PC-9 (cell line): ENCODE measurements at regions not wholly inside any gene's neighbourhood (a gene's known extent, or its start where the extent isn't known, plus 50 kb on each side); places are given as distances from the start of the nearest gene placed in this dataset.
"Not testable (repeated sequence)": the region's sequence is repeated elsewhere in the genome, so short reads cannot be mapped to it uniquely, and the experiment has no call there.

Source experiments
- BruUV-seq: library from RNA; stranded (reverse); fragments of 400-500 nt; replicated peaks from 2 replicates; lab custom pipeline; 2021; lab: Mats Ljungman, UMichigan
- CTCF ChIA-PET: fragments of 300-600 bp; sonication (Branson Sonifier 250); formaldehyde crosslinking; loops from one replicate; lab custom pipeline; 2022; ENCODE audit warnings: antibody characterized with exemption; lab: Charles Lee
- POLR2A ChIA-PET: fragments of 300-600 bp; sonication (Branson Sonifier 250); formaldehyde crosslinking; loops from one replicate; lab custom pipeline; 2022; ENCODE audit warnings: antibody characterized with exemption; ENCODE audit not compliant: unreplicated experiment; lab: Charles Lee
- DNase-seq, 2 experiments: peaks; one replicate each; pipeline versions ENCODE4 v3.0.0 to v3.0.0-alpha.2; 2015 to 2022; ENCODE audit warnings: mixed read lengths in 1 of 2
- H2AFZ ChIP-seq: fragments of 200-600 bp; sonication (generic); 2 replicates; pipeline ENCODE4 v1.8.1; 2017; ENCODE audit warnings: antibody characterized with exemption
- H3F3A ChIP-seq: fragments of 200-600 bp; sonication (generic); 2 replicates; pipeline ENCODE4 v1.8.1; 2017; ENCODE audit warnings: antibody characterized with exemption, mild to moderate bottlenecking, low read depth; ENCODE audit not compliant: insufficient read depth
- H3K27ac ChIP-seq: fragments of 200-600 bp; sonication (generic); 2 replicates; pipeline ENCODE4 v1.6.1; 2016; ENCODE audit warnings: mixed run types
- H3K27me3 ChIP-seq: fragments of 200-600 bp; sonication (generic); 2 replicates; pipeline ENCODE4 v1.6.1; 2016; ENCODE audit warnings: low read depth, mixed run types; ENCODE audit not compliant: insufficient read depth
- H3K36me3 ChIP-seq: fragments of 200-600 bp; sonication (generic); 2 replicates; pipeline ENCODE4 v1.6.1; 2016; ENCODE audit warnings: low read depth, mixed run types
- H3K4me1 ChIP-seq: fragments of 200-600 bp; sonication (generic); replicated peaks from 2 replicates; pipeline ENCODE4 v1.6.1; 2016; ENCODE audit warnings: mixed run types; ENCODE audit not compliant: insufficient read depth
- H3K4me2 ChIP-seq: fragments of 200-600 bp; sonication (generic); 2 replicates; pipeline ENCODE4 v1.6.1; 2017; ENCODE audit warnings: mixed run types
- H3K4me3 ChIP-seq: fragments of 200-600 bp; sonication (generic); 2 replicates; pipeline ENCODE4 v1.6.1; 2016; ENCODE audit warnings: mixed run types
- H3K79me2 ChIP-seq: fragments of 200-600 bp; sonication (generic); 2 replicates; pipeline ENCODE4 v1.6.1; 2017; ENCODE audit warnings: low read depth, mixed run types
- H3K9me2 ChIP-seq: fragments of 200-600 bp; sonication (generic); 2 replicates; pipeline ENCODE4 v1.8.1; 2017; ENCODE audit warnings: mild to moderate bottlenecking; ENCODE audit not compliant: insufficient read depth
- H3K9me3 ChIP-seq: fragments of 200-600 bp; sonication (generic); 2 replicates; pipeline ENCODE4 v1.8.1; 2016; ENCODE audit warnings: low read depth; ENCODE audit not compliant: insufficient read depth
- H4K20me1 ChIP-seq: fragments of 200-600 bp; sonication (generic); 2 replicates; pipeline ENCODE4 v1.8.1; 2017; ENCODE audit not compliant: insufficient read depth
- EZH2 ChIP-seq: fragments of 200-600 bp; sonication (generic); IDR thresholded peaks from 2 replicates; pipeline ENCODE4 v1.8.0; 2017; ENCODE audit warnings: antibody characterized with exemption, low read depth
- intact Hi-C: fragments of 100-400 bp; cut with micrococcal nuclease; formaldehyde crosslinking; loops from one replicate; pipeline ENCODE4 v1.10.0; 2022; ENCODE audit not compliant: unreplicated experiment
- TF ChIP-seq, protein P1 (sequence below): fragments of 200-600 bp; sonication (generic); conservative IDR thresholded peaks from 2 replicates; pipeline ENCODE4 v1.6.1; 2017; ENCODE audit warnings: mixed run types, antibody characterized with exemption, mild to moderate bottlenecking, moderate library complexity

DNA sequence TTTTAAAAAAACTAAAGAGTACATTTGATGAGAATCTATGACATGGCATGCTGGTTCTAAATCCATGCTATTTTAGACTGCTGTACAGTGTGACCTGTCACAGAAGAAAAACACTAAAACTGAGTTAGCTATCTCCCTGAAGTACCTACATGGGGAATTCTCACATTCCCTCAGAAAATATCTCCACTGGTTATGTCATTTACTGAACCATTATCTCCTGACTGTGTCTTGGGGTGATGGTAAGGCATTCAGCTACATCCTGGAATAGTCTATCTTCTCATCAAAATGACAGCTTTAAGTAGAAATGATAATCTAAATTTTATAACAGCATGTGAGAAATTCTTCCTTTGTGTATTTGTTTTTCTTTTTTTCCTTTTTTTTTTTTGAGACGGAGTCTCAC, 172.1 kb upstream of the HTR1E start:
- CTCF ChIA-PET, result no interaction called here
- no peak overlapping the region for H2AFZ ChIP-seq

DNA sequence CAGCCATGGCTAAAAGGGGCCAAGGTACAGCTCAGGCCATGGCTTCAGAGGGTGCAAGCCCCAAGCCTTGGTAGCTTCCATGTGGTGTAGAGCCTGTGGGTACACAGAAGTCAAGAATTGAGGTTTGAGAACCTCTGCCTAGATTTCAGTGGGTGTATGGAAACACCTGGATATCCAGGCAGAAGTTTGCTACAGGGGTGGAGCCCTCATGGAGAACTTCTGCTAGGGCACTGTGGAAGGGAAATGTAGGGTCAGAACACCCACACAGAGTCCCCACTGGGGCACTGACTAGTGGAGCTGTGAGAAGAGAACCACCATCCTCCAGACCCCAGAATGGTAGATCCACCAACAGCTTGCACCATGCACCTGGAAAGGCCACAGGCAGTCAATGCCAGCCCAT, 177.4 kb upstream of the HTR1E start:
- H3K27me3 ChIP-seq, H3K9me2 ChIP-seq, CTCF ChIA-PET, DNase-seq, H3K36me3 ChIP-seq, H3K79me2 ChIP-seq, H4K20me1 ChIP-seq, H2AFZ ChIP-seq, H3K27ac ChIP-seq, H3K4me3 ChIP-seq, H3K4me1 ChIP-seq, POLR2A ChIA-PET, BruUV-seq, H3K9me3 ChIP-seq, H3K4me2 ChIP-seq, H3F3A ChIP-seq: not testable (repeated sequence)
- intact Hi-C loops, result loop anchor here (1.0 kb wide), 1 partner anchor 49 kb away; no protein-coding TSS in a partner anchor

More for the DNA sequence above, 172.1 kb upstream of the HTR1E start:
- Histone ChIP-seq H3K27ac (no peak overlapping the region), H3K27me3 (no peaks in the 10 kb centered on the region), H3K36me3 (no peaks in the 10 kb centered on the region), H3K79me2 (no peaks in the 10 kb centered on the region), H3K9me3 (no peaks in the 10 kb centered on the region), H3K9me2 (no peaks in the 10 kb centered on the region), H3K4me3 (no peak overlapping the region), H3K4me1 (no peaks in the 10 kb centered on the region), H3F3A (no peaks in the 10 kb centered on the region), H4K20me1 (no peaks in the 10 kb centered on the region), H3K4me2 (no peak overlapping the region)
- TF ChIP-seq EZH2, result no peak
- TF ChIP-seq, protein P1, sequence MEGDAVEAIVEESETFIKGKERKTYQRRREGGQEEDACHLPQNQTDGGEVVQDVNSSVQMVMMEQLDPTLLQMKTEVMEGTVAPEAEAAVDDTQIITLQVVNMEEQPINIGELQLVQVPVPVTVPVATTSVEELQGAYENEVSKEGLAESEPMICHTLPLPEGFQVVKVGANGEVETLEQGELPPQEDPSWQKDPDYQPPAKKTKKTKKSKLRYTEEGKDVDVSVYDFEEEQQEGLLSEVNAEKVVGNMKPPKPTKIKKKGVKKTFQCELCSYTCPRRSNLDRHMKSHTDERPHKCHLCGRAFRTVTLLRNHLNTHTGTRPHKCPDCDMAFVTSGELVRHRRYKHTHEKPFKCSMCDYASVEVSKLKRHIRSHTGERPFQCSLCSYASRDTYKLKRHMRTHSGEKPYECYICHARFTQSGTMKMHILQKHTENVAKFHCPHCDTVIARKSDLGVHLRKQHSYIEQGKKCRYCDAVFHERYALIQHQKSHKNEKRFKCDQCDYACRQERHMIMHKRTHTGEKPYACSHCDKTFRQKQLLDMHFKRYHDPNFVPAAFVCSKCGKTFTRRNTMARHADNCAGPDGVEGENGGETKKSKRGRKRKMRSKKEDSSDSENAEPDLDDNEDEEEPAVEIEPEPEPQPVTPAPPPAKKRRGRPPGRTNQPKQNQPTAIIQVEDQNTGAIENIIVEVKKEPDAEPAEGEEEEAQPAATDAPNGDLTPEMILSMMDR, result no peak
- BruUV-seq, result no TSS peak
- POLR2A ChIA-PET, result no interaction called here
- no peak for DNase-seq
- intact Hi-C loops, result no loop called here

DNA sequence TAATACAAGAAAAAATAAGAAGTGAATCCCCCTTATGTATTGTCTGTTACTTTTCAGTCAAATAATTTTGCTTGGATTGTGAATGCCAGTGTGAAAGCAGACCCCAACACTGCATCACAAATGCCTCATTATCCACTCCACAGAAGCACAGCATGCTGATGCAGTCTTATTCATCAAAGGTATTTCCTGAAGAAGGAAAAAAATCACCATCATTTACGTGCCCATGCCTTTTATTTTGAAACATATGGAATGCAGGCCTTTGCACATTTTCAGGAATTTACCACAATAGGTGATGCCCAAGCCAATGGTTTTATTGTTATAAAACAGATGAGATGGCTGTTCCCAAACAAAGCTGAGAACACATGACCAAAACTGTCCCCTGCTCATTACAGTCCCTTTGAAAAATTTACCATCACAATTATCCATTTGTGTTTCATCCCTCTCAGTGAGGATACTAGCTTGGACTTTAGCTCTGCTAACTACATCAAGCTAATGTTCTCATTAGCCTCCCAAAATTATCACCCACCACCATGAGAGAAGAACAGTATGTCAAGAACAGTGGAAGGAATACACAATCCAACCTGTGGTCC, 180.6 kb upstream of the HTR1E start:
- ChIA-PET POLR2A (no interaction called here), CTCF (no interaction called here)
- H3K27ac ChIP-seq, result no peak overlapping the region
- H3K9me2 ChIP-seq, result no peaks in the 10 kb centered on the region
- BruUV-seq, result no TSS peak
- no peaks in the 10 kb centered on the region for H3F3A ChIP-seq
- H3K4me3 ChIP-seq, result no peak overlapping the region
- DNase-seq, result no peak
- no peaks in the 10 kb centered on the region for H3K27me3 ChIP-seq
- H3K4me1 ChIP-seq, result no peaks in the 10 kb centered on the region
- no peaks in the 10 kb centered on the region for H3K36me3 ChIP-seq
- no peak overlapping the region for H3K4me2 ChIP-seq
- H4K20me1 ChIP-seq, result no peaks in the 10 kb centered on the region
- intact Hi-C loops, result no loop called here
- H2AFZ ChIP-seq, result no peak overlapping the region
- no peaks in the 10 kb centered on the region for H3K9me3 ChIP-seq
- TF ChIP-seq, protein P1, result no peak
- no peak for TF ChIP-seq EZH2
- no peaks in the 10 kb centered on the region for H3K79me2 ChIP-seq

DNA sequence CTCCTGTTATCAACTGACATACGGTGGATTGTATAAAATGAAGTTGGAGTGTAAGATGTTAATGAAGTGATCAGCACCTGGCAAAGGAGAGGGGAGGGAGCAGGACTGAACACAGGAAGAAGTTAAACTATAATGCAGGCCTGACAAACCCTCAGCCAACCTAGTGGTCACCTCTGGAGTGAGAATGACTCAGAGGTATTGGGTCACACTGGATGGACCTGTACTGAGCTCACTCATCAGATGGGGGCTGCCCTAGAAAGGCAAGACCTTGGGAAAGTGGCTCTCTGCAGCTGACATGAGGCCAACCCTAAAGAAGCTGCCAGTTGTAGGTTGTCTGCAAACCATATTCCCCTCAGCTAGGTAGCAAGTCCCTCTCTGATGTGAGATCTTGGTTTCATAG, 193.3 kb upstream of the HTR1E start:
- no peak overlapping the region for H2AFZ ChIP-seq
- H3K4me3 ChIP-seq, result no peak overlapping the region
- H3K9me3 ChIP-seq, result no peaks in the 10 kb centered on the region
- no peaks in the 10 kb centered on the region for H3K27me3 ChIP-seq
- no peaks in the 10 kb centered on the region for H3K79me2 ChIP-seq
- no peak overlapping the region for H3K4me2 ChIP-seq
- ChIA-PET CTCF (no interaction called here), POLR2A (no interaction called here)
- no peaks in the 10 kb centered on the region for H3K36me3 ChIP-seq
- TF ChIP-seq EZH2, result no peak
- TF ChIP-seq, protein P1, result no peak
- H4K20me1 ChIP-seq, result no peaks in the 10 kb centered on the region
- H3K27ac ChIP-seq, result no peak overlapping the region
- DNase-seq, result no peak
- no peaks in the 10 kb centered on the region for H3F3A ChIP-seq
- intact Hi-C loops, result no loop called here
- BruUV-seq, result no TSS peak
- H3K4me1 ChIP-seq, result no peaks in the 10 kb centered on the region
- no peaks in the 10 kb centered on the region for H3K9me2 ChIP-seq
